Lower leg skin (tissue), 4 donors: ENCODE measurements at regions not wholly inside any gene's neighbourhood (a gene's known extent, or its start where the extent isn't known, plus 50 kb on each side); places are given as distances from the start of the nearest gene placed in this dataset.
A peak's percentile ranks its signal among the peaks of the same experiment; 100 is the strongest.
"Not testable (repeated sequence)": the region's sequence is repeated elsewhere in the genome, so short reads cannot be mapped to it uniquely, and the experiment has no call there.

ENCODE experiments used
- DNase-seq, 2 donors: peaks; one replicate each; pipeline ENCODE4 v3.0.0-alpha.2; 2019; ENCODE audit warnings: low spot score in 2 of 2
- H3K4me3 ChIP-seq: fragments of 200-600 bp; sonication (generic); 2 replicates; pipeline ENCODE4 v1.5.1; 2017; ENCODE audit warnings: mild to moderate bottlenecking, low read depth; ENCODE audit not compliant: poor library complexity, severe bottlenecking
- CTCF ChIP-seq, 3 donors: fragments of 450-650 bp; IDR thresholded peaks; one replicate each; pipeline ENCODE4 v1.5.1; 2016; ENCODE audit warnings: antibody characterized with exemption in 3 of 3, mild to moderate bottlenecking in 3 of 3, moderate library complexity in 2 of 3
- POLR2A ChIP-seq, 2 donors: fragments of 450-650 bp; IDR thresholded peaks; one replicate each; pipeline ENCODE4 v1.6.1; 2016 to 2017; ENCODE audit warnings: antibody characterized with exemption in 2 of 2, mild to moderate bottlenecking in 1 of 2, moderate library complexity in 1 of 2
- WGBS, 2 donors: methylation state at CpG; one replicate each; pipeline ENCODE4 v1.1.5; 2018; 5-methylcytosine and 5-hydroxymethylcytosine counted together
- intact Hi-C: fragments of 100-400 bp; cut with DNase I; formaldehyde crosslinking; loops from one replicate; pipeline ENCODE4 v1.15.0; 2023; ENCODE audit warnings: low total_unique reads

DNA sequence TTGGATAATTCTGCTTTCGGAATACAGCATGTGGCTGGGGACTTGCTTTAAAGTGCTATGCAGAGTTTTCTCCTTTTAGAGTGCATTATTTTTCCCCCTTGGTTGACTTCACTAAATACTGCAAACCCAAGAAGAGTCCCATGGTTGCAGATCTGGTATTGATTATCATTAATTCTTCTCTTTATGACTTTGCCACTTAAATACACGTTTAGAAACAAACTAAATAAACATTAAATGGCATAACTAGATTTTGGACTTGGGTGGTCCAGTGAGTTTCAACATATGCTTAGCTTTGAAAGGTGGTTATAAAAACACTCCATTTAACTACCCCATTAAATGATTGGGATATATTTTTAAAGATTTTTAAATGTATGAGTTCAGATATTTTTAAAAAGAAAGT lies 279.2 kb downstream of the SOX4 start:
- TF ChIP-seq POLR2A (IDR thresholded peaks at IDR 0.05) = no peak
- no peak for TF ChIP-seq CTCF (IDR thresholded peaks at IDR 0.05)
- no peak for DNase-seq
- H3K4me3 ChIP-seq = no peak overlapping the region
- WGBS, 2 donors = 77 to 80% methylated on average over 2 of the region's 2 CpGs
- intact Hi-C loops = loop anchor here (5.0 kb wide), 1 partner anchor 245 kb away; no protein-coding TSS in a partner anchor

- peak in 1 of 2 donors; percentile 70 for DNase-seq
- no peak overlapping the region for H3K4me3 ChIP-seq
- 34 to 58% methylated on average over 10 of the region's 10 CpGs for WGBS, 2 donors
- intact Hi-C loops = loop anchor here (5.0 kb wide), 1 partner anchor 246 kb away; no protein-coding TSS in a partner anchor
- TF ChIP-seq POLR2A (IDR thresholded peaks at IDR 0.05) = no peak
Observed at GRCh38 chr6:21873562-21873961, 280.0 kb downstream of the SOX4 start.

- TF ChIP-seq CTCF (IDR thresholded peaks at IDR 0.05) (no peak), POLR2A (IDR thresholded peaks at IDR 0.05) (no peak)
- DNase-seq = no peak
- 91 to 95% methylated on average over 5 of the region's 5 CpGs for WGBS, 2 donors
- no peak overlapping the region for H3K4me3 ChIP-seq
- intact Hi-C loops = loop anchor here (5.0 kb wide), 1 partner anchor 247 kb away; no protein-coding TSS in a partner anchor
Observed at GRCh38 chr6:21874372-21874771, 280.8 kb downstream of the SOX4 start.

GRCh38 chr6:21877037-21877436 lies 283.5 kb downstream of the SOX4 start:
- intact Hi-C loops = not testable (repeated sequence)

GRCh38 chr6:21880249-21880648 lies 286.7 kb downstream of the SOX4 start:
- H3K4me3 ChIP-seq, DNase-seq, intact Hi-C loops: not testable (repeated sequence)
- WGBS, 2 donors = 92 to 95% methylated on average over 2 of the region's 2 CpGs

More at GRCh38 chr6:21877037-21877436, 283.5 kb downstream of the SOX4 start:
- not testable (repeated sequence) for DNase-seq, H3K4me3 ChIP-seq
- WGBS, 2 donors = 94 to 96% methylated on average over 4 of the region's 4 CpGs

- H3K4me3 ChIP-seq = no peak overlapping the region
- 79 to 91% methylated on average over 1 of the region's 1 CpG for WGBS, 2 donors
- no peak for DNase-seq
- intact Hi-C loops = no loop called here
- no peak for TF ChIP-seq CTCF (IDR thresholded peaks at IDR 0.05)
Observed at GRCh38 chr6:21881969-21882465, 288.5 kb downstream of the SOX4 start.

GRCh38 chr6:21883595-21884328 lies 290.2 kb downstream of the SOX4 start:
- intact Hi-C loops = no loop called here
- 61 to 72% methylated on average over 5 of the region's 5 CpGs for WGBS, 2 donors

More at GRCh38 chr6:21883595-21884328, 290.2 kb downstream of the SOX4 start:
- H3K4me3 ChIP-seq = no peak overlapping the region
- no peak for TF ChIP-seq CTCF (IDR thresholded peaks at IDR 0.05)
- TF ChIP-seq POLR2A (IDR thresholded peaks at IDR 0.05) = no peak
- no peak for DNase-seq
